Heart left ventricle (tissue), 16 donors: ENCODE measurements at regions not wholly inside any gene's neighbourhood (a gene's known extent, or its start where the extent isn't known, plus 50 kb on each side); places are given as distances from the start of the nearest gene placed in this dataset.

Experiments used
- ATAC-seq, 4 donors: fragments of 200-7000 bp; cut with Tn5 transposase; one replicate each; pipeline ENCODE4 v1.9.1; 2020 to 2022; ENCODE audit warnings: moderate library complexity in 4 of 4, mild to moderate bottlenecking in 3 of 4, moderate number of reproducible peaks in 1 of 4
- DNase-seq, 5 donors: peaks; one replicate each; pipeline ENCODE4 v3.0.0-alpha.2; 2020
- H3K27ac ChIP-seq, 12 donors: fragments of 200-600 bp; sonication (generic) in 4 of 12; one replicate each; pipeline versions ENCODE4 v1.5.0 to v1.8.0; 2016 to 2022; ENCODE audit warnings: mild to moderate bottlenecking in 2 of 12
- H3K27me3 ChIP-seq, 9 donors: fragments of 200-600 bp; sonication (generic) in 2 of 9; one replicate each; pipeline versions ENCODE4 v1.5.1 to v1.8.0; 2016 to 2022; ENCODE audit warnings: mild to moderate bottlenecking in 3 of 9
- H3K36me3 ChIP-seq, 9 donors: fragments of 200-600 bp; sonication (generic) in 2 of 9; one replicate each; pipeline versions ENCODE4 v1.5.0 to v1.8.0; 2018 to 2022; ENCODE audit warnings: mild to moderate bottlenecking in 2 of 9
- H3K4me1 ChIP-seq, 12 donors: fragments of 200-600 bp; sonication (generic) in 4 of 12; one replicate each; pipeline versions ENCODE4 v1.5.0 to v1.8.0; 2016 to 2022; ENCODE audit warnings: mild to moderate bottlenecking in 3 of 12
- H3K4me3 ChIP-seq, 12 donors: fragments of 200-600 bp; sonication (generic) in 4 of 12; one replicate each; pipeline versions ENCODE4 v1.5.0 to v1.8.0; 2017 to 2022; ENCODE audit warnings: mild to moderate bottlenecking in 9 of 12, moderate library complexity in 4 of 12
- H3K9me3 ChIP-seq, 12 donors: fragments of 200-600 bp; sonication (generic) in 4 of 12; one replicate each; pipeline versions ENCODE4 v1.5.0 to v1.8.0; 2016 to 2022; ENCODE audit warnings: mild to moderate bottlenecking in 1 of 12
- POLR2A ChIP-seq, 2 donors: fragments of 450-650 bp; IDR thresholded peaks; one replicate each; pipeline ENCODE4 v1.6.1; 2017; ENCODE audit warnings: antibody characterized with exemption in 2 of 2, mild to moderate bottlenecking in 2 of 2, moderate library complexity in 2 of 2
- WGBS, 4 donors: extraction: QIAGEN DNeasy Blood & Tissue Kit in 2 of 4; methylation state at CpG; one replicate each; pipeline versions ENCODE4 v1.1.5 to v1.1.7; 2013 to 2018; 5-methylcytosine and 5-hydroxymethylcytosine counted together
- intact Hi-C, 10 donors: fragments of 100-400 bp; cut with DNase I; formaldehyde crosslinking; loops; one replicate each; pipeline versions ENCODE4 v1.11.1 to v1.14.2; 2022
- TF ChIP-seq, protein P1 (sequence below), 12 donors: fragments of 200-600 bp; sonication (generic) in 4 of 12; IDR thresholded peaks; one replicate each; pipeline versions ENCODE4 v1.5.0 to v1.8.0; 2018 to 2022; ENCODE audit warnings: antibody characterized with exemption in 12 of 12, mild to moderate bottlenecking in 5 of 12
- donor health status: ischemic (EF 13 %, LVEDD 7.1; RV severe dilation, severe dysfunction).
- donor health status: healthy with polysubstance abuse.
- donor health status: DM: no; HTN: yes; CAD: no.
- donor health status: DM: no; HTN: no; CAD: no.
- donor health status: ischemic (EF 25% LVEDD 6.9; RV normal size, moderate dysfunction).
- donor health status: ischemic (EF 25% LVEDD 5.7; RV mildly dilated, moderate dysfunction).
- donor health status: healthy.
- donor health status: DM: yes; HTN: yes; CAD: no.
- donor health status: ischemic (EF 35%, LVEDD 5.7; RV mildly dilated, moderate dysfunction).
- donor health status: nonischemic (EF 11% LVEDD 7.7; RV severe dilation, severe dysfunction).
- donor health status: DM: yes; HTN: yes; CAD: no.
- donor health status: PGD.
- donor health status: ischemic (EF 29% LVEDD 5.4; RV normal size, mild dysfunction).
- donor health status: nonischemic (EF 23%, LVEDD 6.1; RV moderate dilation, normal function).

DNA sequence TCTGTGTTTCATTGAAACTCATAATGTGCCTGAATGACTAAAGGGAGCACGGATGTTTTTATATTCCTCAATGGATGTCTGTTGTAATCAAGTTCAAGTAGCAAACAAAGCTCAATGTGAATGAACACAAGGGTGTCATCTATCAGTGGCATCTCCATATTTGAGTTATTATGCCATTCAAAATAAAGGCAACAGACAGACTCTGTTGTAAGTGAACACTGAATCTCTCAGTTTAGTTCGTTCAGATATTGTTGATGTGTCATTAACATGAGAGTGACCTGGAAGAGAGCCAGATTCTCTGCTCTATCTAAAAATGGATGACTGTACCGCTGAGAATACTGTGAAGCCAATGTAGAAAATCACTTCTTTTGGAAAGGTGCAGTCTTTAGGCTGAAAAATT lies 118.7 kb downstream of the NUP35 start:
- no peaks in the 10 kb centered on the region for H3K9me3 ChIP-seq
- H3K27me3 ChIP-seq, result no peaks in the 10 kb centered on the region
- TF ChIP-seq, protein P1, sequence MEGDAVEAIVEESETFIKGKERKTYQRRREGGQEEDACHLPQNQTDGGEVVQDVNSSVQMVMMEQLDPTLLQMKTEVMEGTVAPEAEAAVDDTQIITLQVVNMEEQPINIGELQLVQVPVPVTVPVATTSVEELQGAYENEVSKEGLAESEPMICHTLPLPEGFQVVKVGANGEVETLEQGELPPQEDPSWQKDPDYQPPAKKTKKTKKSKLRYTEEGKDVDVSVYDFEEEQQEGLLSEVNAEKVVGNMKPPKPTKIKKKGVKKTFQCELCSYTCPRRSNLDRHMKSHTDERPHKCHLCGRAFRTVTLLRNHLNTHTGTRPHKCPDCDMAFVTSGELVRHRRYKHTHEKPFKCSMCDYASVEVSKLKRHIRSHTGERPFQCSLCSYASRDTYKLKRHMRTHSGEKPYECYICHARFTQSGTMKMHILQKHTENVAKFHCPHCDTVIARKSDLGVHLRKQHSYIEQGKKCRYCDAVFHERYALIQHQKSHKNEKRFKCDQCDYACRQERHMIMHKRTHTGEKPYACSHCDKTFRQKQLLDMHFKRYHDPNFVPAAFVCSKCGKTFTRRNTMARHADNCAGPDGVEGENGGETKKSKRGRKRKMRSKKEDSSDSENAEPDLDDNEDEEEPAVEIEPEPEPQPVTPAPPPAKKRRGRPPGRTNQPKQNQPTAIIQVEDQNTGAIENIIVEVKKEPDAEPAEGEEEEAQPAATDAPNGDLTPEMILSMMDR (IDR thresholded peaks at IDR 0.05), result no peak
- TF ChIP-seq POLR2A (IDR thresholded peaks at IDR 0.05), result no peak
- H3K36me3 ChIP-seq, result no peaks in the 10 kb centered on the region
- no peak for DNase-seq
- H3K27ac ChIP-seq, result no peak overlapping the region
- H3K4me3 ChIP-seq, result no peak overlapping the region
- peak in 2 of 4 donors; percentile 36 to 45 for ATAC-seq
- H3K4me1 ChIP-seq, result no peaks in the 10 kb centered on the region
- WGBS, 4 donors, result 24 to 36% (median 27%) methylated on average over 3 of the region's 3 CpGs
- intact Hi-C loops, result loop anchor here in 2 of 10 donors (10.0 kb wide), 1 partner anchor 452 kb away; no protein-coding TSS in a partner anchor

- no peak overlapping the region for H3K4me3 ChIP-seq
- no peak overlapping the region for H3K27ac ChIP-seq
- no peaks in the 10 kb centered on the region for H3K4me1 ChIP-seq
- no peaks in the 10 kb centered on the region for H3K27me3 ChIP-seq
- H3K36me3 ChIP-seq, result no peaks in the 10 kb centered on the region
- intact Hi-C loops, result loop anchor here in 2 of 10 donors (10.0 kb wide), 1 partner anchor 451 kb away; no protein-coding TSS in a partner anchor
- TF ChIP-seq POLR2A (IDR thresholded peaks at IDR 0.05), result no peak
- TF ChIP-seq, protein P1 (IDR thresholded peaks at IDR 0.05), result no peak
- H3K9me3 ChIP-seq, result no peaks in the 10 kb centered on the region
- ATAC-seq, result no peak
- no peak for DNase-seq
- 91 to 93% (median 92%) methylated on average over 3 of the region's 3 CpGs for WGBS, 4 donors
These were observed 119.5 kb downstream of the NUP35 start for GRCh38 chr2:183243758-183244157.

DNA sequence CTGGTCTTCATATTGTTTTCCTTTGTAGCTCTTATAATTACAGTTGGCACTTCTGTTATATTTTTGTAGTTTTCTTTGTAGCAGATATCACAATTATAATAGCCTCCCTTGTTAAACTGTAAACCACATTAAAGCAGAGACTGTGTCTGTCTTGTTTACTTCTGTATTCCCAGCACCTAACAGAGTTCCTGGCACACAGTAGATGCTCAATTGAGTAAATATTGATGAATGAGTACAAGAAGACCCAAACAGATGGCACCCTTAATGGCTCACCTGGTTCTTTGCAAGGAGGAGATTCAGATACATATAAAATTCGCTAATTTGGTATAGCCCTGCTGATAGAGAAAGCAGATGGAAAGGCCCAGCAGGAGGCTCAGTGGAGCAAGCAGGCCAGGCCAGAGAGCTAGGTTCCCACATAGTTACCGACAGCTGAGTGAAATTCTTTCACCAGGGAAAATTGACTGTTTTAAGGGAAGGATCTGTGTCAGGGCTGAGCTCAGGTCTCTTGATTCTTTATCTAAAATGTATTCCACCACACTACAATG lies 120.1 kb downstream of the NUP35 start:
- Histone ChIP-seq H3K27ac (no peak overlapping the region), H3K36me3 (no peaks in the 10 kb centered on the region), H3K9me3 (no peaks in the 10 kb centered on the region), H3K4me3 (no peak overlapping the region), H3K4me1 (no peaks in the 10 kb centered on the region), H3K27me3 (no peaks in the 10 kb centered on the region)
- TF ChIP-seq POLR2A (IDR thresholded peaks at IDR 0.05), result no peak
- TF ChIP-seq, protein P1 (IDR thresholded peaks at IDR 0.05), result no peak
- intact Hi-C loops, result loop anchor here in 2 of 10 donors (10.0 kb wide), 1 partner anchor 450 kb away; no protein-coding TSS in a partner anchor
- DNase-seq, result no peak
- no peak for ATAC-seq
- WGBS, 4 donors, result 88 to 93% (median 89%) methylated on average over 2 of the region's 2 CpGs

- ATAC-seq (no peak), DNase-seq (no peak)
- Histone ChIP-seq H3K27me3 (no peaks in the 10 kb centered on the region), H3K9me3 (no peaks in the 10 kb centered on the region), H3K4me3 (no peak overlapping the region), H3K27ac (no peak overlapping the region), H3K36me3 (no peaks in the 10 kb centered on the region), H3K4me1 (no peaks in the 10 kb centered on the region)
- 3 to 9% (median 7%) methylated on average over 1 of the region's 1 CpG for WGBS, 4 donors
- no peak for TF ChIP-seq POLR2A (IDR thresholded peaks at IDR 0.05)
- TF ChIP-seq, protein P1 (IDR thresholded peaks at IDR 0.05), result peak; percentile 32 to 61 (median 47)
- intact Hi-C loops, result loop anchor here in 3 of 10 donors (5.0 to 10.0 kb wide), 2 partner anchors 446 to 448 kb away; no protein-coding TSS in a partner anchor
These were observed 124.8 kb downstream of the NUP35 start for GRCh38 chr2:183248866-183249567.
